HG02763 (cell line): ENCODE measurements at regions not wholly inside any gene's neighbourhood (a gene's known extent, or its start where the extent isn't known, plus 50 kb on each side); places are given as distances from the start of the nearest gene placed in this dataset.

Source experiments
- ATAC-seq: cut with Tn5 transposase; IDR thresholded peaks from one replicate; pipeline ENCODE4 v1.9.1; 2021; ENCODE audit warnings: mild to moderate bottlenecking, moderate library complexity; ENCODE audit not compliant: unreplicated experiment

DNA sequence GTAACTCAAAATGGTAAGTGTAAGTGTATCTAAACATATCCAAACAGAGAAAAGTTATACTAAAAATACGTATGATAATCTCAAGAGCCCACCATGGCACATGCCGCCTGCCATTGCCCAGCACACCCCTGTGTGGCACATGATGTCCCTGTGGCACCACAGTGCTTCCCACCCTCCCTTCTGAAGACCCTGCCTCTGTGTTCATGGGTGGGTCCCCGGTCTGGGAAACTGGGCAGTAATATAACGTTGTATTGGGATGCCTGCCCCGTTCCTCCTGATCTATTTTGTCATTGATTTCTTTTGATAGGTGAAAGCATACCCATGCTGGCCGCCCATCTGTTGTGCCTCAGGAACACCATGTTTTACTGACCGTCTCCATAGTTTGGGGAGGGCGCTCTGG, 296.8 kb upstream of the SHH start:
- no peak for ATAC-seq

DNA sequence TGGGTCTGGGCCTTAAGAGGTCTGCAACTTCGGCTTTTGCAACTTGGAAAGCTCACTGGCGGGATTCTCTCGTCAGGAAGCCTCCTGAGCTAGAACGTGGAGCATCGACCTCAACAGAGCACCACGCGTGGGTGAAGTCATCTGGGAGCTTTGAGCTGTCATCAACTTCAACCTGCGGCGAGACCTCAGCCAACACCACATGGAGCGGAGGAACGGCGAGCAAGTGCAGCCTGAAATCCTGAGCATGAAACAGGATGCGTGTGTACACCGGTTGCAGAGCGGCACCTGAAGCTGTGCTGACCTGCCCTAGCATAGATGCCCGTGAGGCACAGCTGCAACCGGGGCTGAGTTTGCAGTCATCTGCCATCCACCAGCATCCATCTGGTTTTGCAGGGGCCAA, 295.7 kb upstream of the SHH start:
- no peak for ATAC-seq

DNA sequence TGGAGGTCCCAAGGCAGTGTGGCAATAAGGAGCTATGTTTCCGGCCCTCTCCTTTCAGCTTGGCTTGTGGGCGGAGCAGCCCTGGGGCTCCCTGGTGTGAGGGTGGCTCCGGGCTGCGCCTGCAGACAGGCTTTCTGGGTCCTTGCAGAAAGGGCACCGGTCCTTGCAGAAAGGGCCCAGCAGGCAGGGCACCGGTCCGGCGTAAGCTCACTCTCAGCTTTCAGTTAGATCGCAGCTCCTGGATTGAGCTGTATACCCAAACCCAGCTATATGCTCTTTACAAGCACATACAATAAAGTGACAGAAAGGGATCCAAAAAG, 293.8 kb upstream of the SHH start:
- ATAC-seq = no peak

DNA sequence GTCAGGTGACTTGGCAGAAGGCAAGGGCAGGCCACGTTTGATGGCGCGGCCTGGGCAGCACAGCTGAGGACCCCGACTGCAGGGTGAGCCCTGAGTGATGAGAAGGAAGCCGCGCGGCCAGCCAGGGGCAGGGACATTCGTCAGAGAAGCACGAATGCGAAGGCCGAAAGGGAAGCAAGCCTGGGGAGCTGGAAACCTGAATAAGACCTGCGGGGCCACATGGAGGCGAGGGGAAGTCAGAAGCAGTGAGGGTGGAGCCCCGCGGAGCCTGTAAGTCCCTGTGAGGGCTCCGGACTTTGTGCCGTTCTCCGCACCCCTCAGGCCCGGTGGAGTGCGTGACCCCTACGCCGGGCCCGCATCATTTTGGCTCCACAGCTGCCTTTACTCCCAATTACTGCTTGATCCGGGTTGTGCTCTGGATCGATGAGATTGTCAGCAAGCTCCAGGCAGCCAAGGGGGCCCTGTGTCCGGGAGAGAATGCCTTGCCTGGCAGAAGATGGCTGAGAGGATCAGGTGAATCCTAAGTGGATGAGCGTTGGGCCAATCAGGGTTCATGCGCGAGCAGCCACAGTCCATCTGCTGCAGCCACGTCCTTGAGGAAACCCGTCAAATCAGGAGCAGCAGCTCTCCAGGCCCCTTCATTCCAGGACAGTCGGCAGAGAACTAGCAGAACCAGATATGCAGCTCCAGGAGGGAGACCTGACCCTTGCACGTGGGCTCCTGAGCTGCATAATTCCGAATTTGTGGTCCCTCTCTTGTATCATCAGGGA, 293.3 kb upstream of the SHH start:
- ATAC-seq = no peak

DNA sequence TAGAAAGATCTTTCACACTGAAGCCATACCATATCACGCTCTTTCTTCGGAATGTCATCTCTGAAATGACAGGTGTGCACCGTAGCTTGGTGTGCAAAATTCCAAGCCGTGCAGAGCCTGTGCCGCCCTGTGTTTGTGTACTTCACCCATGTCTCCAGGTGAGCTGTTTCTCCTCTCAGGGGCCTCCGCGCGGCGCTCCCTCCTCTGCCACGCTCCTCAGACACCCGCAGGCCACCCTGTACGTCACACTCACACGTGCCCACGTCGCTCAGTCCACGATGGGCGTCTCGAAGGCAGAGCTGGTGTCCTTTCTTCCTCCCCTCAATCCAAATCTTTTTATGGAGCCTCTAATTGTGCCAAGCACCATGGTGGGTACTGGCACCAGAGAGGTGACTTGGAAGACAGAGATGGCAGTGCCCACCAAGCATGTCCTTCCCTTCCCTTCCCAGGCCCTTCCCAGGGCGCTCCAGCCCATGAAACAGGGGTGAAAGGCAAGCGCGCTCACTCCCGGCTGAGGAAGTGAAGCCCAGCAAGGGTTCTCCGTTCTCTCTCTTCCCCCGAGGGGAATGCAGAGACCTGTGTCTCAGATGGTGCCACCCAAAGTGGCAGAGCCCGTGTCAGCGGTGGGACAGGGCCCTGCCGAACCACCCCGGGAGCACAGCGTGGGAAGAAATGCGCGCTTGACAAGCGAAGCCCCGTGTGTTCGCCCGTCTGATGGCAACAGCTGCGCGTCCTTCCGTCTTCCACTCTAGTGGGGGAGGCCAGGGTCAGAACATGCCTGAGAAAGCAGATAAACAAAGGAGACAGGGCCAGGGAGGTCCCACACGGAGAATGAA, 292.5 kb upstream of the SHH start:
- no peak for ATAC-seq

DNA sequence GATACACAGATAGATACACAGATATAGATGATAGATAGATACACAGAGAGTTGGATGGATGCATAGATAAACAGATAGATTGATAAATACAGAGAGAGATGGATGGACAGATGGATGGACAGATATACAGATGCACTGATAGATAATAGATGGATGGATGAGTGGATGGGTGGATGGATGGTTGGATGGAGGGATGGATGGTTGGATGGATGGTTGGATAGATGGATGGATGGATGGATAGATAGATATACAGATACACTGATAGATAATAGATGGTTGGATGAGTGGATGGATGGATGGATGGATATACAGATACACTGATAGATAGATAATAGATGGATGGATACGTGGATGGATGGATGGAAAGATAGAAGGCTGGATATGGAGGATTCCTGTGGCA, 290.0 kb upstream of the SHH start:
- ATAC-seq = no peak

DNA sequence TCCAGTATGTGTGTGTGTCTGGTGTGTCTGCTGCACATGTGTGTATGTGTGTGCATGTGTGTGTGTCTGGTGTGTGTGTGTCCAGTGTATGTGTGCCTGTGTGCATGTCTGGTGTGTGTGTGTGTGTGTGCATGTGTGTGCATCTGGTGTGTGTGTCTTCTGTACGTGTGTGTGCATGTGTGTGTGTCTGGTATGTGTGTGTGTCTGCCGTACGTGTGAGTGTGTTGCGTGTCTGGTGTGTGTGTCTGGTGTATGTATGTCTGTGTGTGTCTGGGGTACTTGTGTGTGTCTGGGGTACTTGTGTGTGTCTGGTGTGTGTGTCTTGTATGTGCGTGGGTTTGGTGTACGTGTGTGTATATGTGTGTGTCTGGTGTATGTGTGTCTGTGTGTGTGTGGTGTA, 289.1 kb upstream of the SHH start:
- ATAC-seq = no peak

DNA sequence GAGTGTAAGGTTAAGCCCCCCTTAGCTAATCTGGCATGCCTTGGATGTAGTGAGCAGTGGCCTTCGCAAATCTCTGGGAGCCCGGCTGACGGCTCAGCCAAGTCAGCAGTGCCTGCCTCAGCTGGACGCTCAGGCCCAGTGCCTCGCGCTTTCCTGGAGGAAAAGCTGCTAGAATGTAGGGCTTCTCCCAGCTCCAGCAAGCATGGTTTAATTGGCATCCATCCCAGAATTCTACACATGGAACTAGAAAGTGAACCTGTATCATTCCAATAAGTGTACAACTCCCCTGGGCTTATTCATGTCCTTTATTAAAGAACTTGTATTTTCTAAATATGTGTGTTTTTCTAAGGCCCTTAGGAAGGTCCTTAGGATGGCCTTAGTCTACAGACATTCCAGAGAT, 287.8 kb upstream of the SHH start:
- no peak for ATAC-seq

DNA sequence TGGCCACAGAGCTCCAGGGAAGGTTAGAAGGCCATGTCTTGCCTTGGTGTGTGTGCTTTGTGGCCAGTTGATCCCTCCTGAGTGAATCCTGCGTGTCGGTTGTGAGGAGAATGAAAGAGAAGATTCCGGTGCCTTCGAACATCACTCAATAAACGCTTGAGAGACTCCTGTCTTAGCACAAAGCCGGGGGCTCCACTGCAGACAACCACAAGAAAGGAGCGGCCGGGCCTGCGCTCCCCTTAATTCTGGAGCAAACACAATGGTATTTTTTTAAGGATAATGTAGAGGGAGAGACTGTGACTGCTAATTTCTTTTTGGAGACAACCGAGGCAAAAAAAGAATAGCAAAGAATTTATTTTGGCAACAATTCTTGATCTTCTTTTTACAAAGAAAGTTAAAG, 286.8 kb upstream of the SHH start:
- ATAC-seq = no peak

DNA sequence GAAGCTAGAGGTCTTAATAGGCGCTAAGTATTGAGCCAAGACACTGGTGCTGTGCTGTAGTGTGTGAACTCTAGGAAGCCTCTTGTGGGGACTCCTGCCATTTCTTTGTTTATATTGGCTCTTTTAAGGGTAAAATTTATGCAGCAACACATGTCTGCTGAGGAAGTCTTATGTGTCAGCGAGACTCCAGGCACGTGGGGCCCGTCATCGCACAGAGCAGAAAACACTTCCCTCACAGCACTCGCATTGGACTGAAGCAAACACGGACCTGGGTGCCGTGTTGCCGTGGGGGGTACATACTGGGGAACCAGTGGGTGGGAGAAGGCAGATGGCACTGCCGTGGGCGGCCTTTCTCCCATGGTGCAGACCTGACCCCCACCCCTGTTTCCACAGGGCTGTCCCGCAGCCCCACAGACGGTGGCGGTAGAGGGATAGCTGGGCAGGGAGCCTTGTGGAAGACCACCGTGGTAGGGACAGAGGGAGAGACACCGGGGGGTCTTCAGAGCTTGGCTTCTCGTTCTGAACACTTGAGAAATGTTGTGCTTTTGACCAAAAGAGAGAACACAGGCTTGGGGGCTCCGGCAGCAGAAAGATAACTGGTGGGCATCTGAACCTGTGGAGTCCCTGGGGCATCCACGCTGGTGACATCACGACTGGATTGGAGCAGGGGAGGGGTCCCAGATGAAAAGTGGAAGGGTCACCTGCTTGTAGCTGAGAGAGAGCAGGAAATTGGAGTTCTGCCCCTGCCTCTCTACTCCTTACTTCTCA, 284.7 kb upstream of the SHH start:
- no peak for ATAC-seq

DNA sequence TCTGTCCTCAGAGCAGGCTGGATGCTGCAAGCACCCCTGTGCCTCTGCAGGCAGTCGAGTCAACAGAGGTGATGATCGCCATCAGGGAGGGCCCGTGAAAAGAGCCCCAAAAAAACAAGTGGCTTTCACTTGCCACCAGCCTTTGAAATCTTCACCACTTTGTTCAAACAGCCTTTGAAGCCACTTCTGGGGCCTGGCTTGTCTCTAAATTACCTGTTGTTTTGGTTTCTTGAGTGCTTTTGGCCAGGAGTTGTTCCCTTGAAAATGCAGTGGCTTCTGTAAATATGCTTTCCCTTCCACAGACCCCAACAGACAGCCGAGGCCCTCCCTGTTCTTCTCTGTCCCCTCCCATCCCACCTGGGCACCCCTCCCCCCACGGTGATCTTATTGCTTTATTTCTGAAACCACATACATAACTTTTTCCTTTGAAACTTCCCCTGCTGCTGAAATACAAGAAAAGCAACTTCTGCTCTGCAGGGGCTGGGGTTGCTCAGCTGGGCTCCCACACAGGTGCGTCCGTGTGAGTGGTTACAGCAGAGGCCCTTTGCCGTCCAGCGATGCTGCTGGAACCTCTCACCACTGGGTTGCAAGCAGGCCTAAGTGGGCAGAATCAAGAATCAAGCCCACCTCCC, 283.8 kb upstream of the SHH start:
- no peak for ATAC-seq

DNA sequence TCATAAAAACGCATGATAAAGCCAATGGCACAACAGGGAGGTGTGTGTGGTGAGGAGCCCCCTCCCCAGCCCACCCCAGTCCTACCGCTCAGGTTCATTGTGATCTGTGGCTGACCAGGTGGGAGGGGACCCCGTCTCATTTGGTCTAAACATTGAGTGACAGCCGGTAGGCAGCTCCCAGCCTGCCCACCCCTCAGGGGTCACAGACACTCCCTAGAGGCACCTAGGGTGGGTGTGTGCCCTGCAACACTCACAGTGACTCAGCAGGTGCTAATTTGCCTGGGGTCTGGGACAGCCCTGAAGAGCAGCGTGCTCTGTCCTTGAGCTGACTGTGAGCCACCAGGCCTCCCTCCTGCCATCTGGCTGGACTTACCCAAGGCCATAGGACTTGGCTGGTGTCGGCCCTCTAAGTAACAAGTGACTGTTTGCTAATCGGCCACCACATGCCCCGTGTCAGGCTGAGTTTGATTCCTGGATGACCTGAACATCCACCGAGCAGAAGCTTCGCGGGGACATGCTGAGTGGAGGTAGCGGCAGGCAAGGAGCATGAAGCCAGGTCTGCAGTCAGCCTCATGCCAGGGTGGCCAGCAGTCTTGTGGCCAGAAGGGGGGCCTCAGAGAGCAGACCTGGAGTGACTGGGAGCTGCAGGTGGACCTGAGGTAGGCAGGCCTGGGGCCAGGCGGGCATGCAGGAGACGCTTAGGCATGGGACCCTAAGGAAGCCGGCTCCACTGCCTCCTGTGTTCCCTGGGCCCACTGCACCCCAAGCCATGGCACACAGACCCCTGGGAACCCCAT, 282.3 kb upstream of the SHH start:
- ATAC-seq = no peak

DNA sequence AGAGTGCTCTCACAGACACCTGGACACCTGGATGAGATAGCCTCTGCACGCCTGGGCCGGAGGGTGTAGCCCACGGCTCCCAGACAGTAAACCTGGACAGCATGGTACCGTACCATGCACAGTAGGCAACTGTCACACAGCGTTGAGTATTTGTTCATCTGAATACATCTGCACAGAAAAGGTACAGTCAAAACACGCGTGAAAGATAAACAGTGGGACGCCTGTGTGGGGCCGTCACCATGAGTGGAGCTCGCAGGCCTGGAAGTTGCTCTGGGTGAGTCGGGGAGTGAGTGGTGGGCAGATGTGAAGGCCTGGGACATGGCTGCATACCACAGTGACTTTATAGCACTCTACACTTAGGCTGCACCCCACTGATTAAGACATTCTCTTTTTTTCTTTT, 280.0 kb upstream of the SHH start:
- no peak for ATAC-seq

DNA sequence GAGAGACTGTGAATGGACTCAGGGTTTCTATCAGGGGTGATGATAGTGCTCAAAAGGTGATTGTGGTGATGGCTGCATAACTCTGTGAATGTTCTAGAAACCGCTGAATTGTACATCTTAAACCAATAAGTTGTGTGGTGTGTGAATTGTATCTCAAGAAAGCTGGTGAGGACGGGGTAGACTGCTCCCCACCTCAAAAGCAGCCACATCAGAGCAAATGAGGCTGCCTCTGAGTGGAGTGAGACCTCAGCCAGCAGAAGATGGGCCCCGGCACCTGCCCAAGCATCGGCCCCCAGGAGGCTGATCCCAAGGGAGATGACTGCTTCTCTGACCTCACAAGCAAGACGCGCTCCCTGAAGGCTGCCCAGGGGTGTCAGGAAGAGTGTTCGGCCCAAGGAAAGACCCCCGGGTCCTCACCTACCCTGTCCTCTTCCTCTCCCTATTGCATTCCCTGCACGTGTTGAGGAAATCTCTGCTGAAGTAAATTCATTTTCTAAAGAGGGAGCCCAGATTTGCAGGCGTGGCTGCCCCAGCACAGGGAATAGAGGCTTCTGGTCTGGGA, 279.3 kb upstream of the SHH start:
- no peak for ATAC-seq

DNA sequence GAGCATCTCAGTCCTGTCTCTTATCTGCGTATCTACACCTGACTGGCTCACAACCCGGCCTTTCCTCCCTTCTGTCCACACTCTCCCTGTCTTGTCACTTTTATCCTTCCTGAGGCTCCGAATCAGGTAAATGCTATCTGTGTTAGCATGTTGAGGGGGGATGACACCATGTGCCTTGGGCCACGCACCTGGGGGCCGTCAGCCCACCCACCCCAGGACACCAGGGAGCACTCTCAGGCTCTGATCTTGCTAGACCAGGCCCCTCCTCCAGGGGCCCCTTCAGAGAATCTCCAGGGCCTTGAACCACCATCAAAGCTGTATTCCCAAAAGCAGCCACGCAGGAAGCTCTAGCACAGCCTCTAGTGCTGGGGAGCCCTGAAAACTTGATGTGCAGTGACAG, 278.7 kb upstream of the SHH start:
- ATAC-seq = no peak

DNA sequence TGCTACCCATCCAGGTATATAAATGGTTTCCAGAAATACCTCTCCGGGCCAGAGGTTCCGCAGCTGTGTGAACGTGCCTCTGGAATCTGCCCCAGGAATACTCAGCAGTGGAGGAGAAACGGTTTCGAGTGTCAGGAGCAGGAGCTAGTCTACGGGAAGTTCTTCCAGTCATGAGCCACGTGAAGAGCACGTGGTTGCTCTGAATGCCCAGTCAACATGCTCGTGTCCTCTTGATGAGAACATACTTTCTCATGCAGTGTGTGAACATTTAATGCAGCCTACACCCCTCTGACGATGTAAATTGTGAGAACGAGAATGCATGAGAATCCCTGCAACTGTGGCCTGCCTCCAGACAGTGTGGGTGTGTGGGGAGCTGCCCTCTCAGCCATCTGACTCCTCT, 277.0 kb upstream of the SHH start:
- no peak for ATAC-seq

DNA sequence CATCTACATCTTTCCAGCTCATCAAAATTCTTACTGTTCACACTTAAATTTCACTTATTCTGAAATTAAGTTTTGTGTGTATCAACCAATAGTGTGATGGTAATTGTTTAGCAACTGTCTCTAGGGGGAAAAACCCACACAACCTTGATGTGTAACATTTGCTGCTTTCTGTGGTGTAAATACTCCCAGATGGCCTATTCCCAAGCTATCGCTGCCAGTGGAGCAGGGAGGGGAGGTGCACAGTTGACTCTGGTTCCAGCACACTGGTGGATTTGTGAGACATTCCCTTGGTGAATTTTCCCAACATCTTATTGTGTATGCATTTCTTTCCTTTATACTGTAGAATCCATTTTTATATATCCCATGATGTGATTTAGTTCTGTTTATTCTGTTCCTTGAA, 275.9 kb upstream of the SHH start:
- ATAC-seq = no peak

DNA sequence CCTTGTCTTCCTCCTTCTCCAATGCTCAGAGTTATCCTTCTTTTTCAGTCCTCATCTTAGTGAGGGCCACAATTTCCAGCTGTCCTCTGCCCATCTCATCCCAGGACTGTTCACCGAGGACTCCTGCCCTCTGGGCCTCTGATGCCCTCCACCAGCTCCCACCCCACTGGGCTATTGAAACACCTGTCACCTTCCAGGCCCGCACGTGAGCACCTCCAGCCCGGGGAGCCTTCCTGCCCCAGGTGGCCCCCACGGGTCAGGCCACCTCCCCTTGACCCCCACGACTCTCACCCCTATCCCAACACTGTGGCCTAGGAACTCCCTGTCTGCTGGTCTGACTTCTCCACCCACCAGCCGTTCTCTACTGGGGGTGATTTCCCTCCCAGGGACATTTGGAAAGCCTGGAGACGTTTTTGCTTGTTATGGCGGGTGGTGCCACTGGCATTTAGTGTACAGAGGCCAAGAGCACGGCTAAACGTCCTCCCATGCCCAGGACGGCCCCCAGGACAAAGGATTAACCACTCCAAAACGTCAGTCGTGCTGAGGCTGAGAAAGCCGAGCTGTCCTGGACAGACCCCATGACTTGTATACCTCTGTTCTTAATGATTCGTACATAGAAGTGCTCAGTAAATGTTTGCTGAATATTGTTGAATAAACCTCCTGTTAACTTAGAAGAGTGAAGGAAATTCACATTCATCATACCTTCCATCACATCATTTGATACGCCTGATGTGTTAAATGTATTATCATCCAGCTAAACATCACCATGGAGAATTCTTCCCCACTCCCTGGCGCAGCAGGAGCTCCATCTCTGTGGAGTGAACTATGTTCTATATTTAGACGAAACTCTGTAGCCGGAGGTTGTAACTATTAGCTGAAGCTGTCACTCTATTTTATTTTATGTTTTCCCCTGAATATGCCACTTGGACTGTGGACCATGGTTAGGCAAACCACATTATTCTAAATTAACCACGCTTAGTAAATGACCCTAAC, 270.1 kb upstream of the SHH start:
- no peak for ATAC-seq

DNA sequence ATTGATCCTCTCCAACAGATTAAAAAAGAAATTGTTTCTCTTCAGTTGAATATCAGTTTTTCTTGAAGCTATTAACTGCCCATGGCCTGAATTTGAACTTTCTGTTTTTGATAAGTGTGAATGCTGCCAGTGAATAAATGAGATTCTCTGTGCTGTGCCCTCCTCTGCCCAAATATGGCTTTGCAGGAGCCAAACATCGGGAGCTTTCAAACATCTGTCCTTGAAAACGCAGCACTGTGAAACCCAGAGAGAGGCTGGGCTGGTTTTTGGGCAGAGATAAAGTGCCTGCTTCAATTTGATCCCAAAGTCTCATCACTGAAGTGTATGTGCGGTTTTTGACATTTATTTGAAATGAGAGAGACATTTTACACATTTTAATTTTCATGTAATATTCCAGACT, 268.3 kb upstream of the SHH start:
- no peak for ATAC-seq
